Progenitor cell of endocrine pancreas (in vitro differentiated cells): ENCODE measurements at regions not wholly inside any gene's neighbourhood (a gene's known extent, or its start where the extent isn't known, plus 50 kb on each side); places are given as distances from the start of the nearest gene placed in this dataset.

Experiments
- DNase-seq: peaks from one replicate; pipeline ENCODE4 v3.0.0; 2021; ENCODE audit warnings: low spot score; ENCODE audit not compliant: unreplicated experiment
- H3K27ac Mint-ChIP-seq: 2 replicates; pipeline ENCODE4 v1.8.0; 2021; ENCODE audit warnings: mild to moderate bottlenecking, moderate library complexity, mixed read lengths
- H3K27me3 Mint-ChIP-seq: 2 replicates; pipeline ENCODE4 v1.8.0; 2021; ENCODE audit warnings: mixed read lengths
- H3K36me3 Mint-ChIP-seq: 2 replicates; pipeline ENCODE4 v1.8.0; 2022; ENCODE audit warnings: mixed read lengths; ENCODE audit not compliant: insufficient read depth
- H3K4me1 Mint-ChIP-seq: 2 replicates; pipeline ENCODE4 v1.8.0; 2021; ENCODE audit warnings: low read depth, mixed read lengths
- H3K4me3 Mint-ChIP-seq: 2 replicates; pipeline ENCODE4 v1.8.0; 2021; ENCODE audit warnings: low read depth, mild to moderate bottlenecking, moderate library complexity, mixed read lengths
- H3K9me3 Mint-ChIP-seq: 2 replicates; pipeline ENCODE4 v1.8.0; 2021; ENCODE audit warnings: low read depth, mixed read lengths
- CTCF ChIP-seq: fragments of 200-600 bp; sonication (generic); IDR thresholded peaks from one replicate; pipeline ENCODE4 v1.5.0; 2021; ENCODE audit warnings: antibody characterized with exemption, mild to moderate bottlenecking; ENCODE audit not compliant: unreplicated experiment

GRCh38 chr3:153343988-153344782 is 182.2 kb downstream of the RAP2B start:
- no peak for DNase-seq
- peaks cover 6% of the 10 kb centered on the region for H3K4me1 Mint-ChIP-seq
- peaks cover 2% of the 10 kb centered on the region for H3K27me3 Mint-ChIP-seq
- no peak overlapping the region for H3K4me3 Mint-ChIP-seq
- H3K27ac Mint-ChIP-seq: no peak overlapping the region
- TF ChIP-seq CTCF: no peak
- no peaks in the 10 kb centered on the region for H3K36me3 Mint-ChIP-seq
- peaks cover 8% of the 10 kb centered on the region for H3K9me3 Mint-ChIP-seq

- H3K27ac Mint-ChIP-seq: no peak overlapping the region
- H3K36me3 Mint-ChIP-seq: no peaks in the 10 kb centered on the region
- H3K4me3 Mint-ChIP-seq: no peak overlapping the region
- peaks cover 2% of the 10 kb centered on the region for H3K4me1 Mint-ChIP-seq
- H3K27me3 Mint-ChIP-seq: peaks cover 2% of the 10 kb centered on the region
- peaks cover 3% of the 10 kb centered on the region for H3K9me3 Mint-ChIP-seq
- DNase-seq: no peak
- no peak for TF ChIP-seq CTCF
Observed at GRCh38 chr3:153348457-153349107, 186.6 kb downstream of the RAP2B start.

GRCh38 chr3:153349108-153349499 is 187.1 kb downstream of the RAP2B start:
- Mint-ChIP-seq H3K27ac (no peak overlapping the region), H3K9me3 (peaks cover 3% of the 10 kb centered on the region), H3K4me1 (no peaks in the 10 kb centered on the region), H3K36me3 (no peaks in the 10 kb centered on the region), H3K27me3 (peaks cover 2% of the 10 kb centered on the region), H3K4me3 (no peak overlapping the region)
- TF ChIP-seq CTCF: no peak
- DNase-seq: no peak

- no peak for DNase-seq
- Mint-ChIP-seq H3K27me3 (peaks cover 2% of the 10 kb centered on the region), H3K36me3 (no peaks in the 10 kb centered on the region), H3K4me3 (no peak overlapping the region), H3K4me1 (no peaks in the 10 kb centered on the region), H3K27ac (no peak overlapping the region), H3K9me3 (peaks cover 3% of the 10 kb centered on the region)
- TF ChIP-seq CTCF: no peak
Observed at GRCh38 chr3:153350420-153350819, 188.4 kb downstream of the RAP2B start.

- Mint-ChIP-seq H3K27me3 (no peaks in the 10 kb centered on the region), H3K4me1 (no peaks in the 10 kb centered on the region), H3K9me3 (no peaks in the 10 kb centered on the region), H3K4me3 (no peak overlapping the region), H3K36me3 (no peaks in the 10 kb centered on the region), H3K27ac (no peak overlapping the region)
- DNase-seq: no peak
- TF ChIP-seq CTCF: no peak
Observed at GRCh38 chr3:153354641-153355040, 192.6 kb downstream of the RAP2B start.
